ENCODE measurements at regions not wholly inside any gene's neighbourhood (a gene's known extent, or its start where the extent isn't known, plus 50 kb on each side); places are given as distances from the start of the nearest gene placed in this dataset.

DNA sequence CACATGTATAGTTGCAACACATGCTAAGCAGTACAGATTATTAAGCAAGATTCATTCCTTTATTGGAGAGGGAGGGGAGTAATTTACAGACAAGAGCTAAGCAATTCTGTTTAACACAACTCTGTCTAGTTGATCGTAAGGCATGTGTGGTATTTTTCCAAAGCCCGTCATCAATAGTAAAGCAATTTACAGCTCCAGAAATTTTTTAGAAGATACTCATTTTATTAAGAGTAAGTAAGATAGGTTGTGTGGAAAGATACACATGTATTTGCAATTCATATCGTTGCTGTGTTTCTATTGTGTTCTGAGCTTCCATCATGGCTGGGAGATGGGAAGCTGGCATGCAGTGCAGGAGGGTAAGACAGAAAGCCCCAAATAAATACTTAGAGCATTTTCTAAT, 289.2 kb upstream of the TMEM161B start:
- Histone ChIP-seq H3K9me3 (ENCODE audit: low read length) (no peaks in the 10 kb centered on the region), H3K79me2 (ENCODE audit: insufficient read depth, low read depth, low read length) (no peaks in the 10 kb centered on the region), H3K36me3 (ENCODE audit: insufficient read depth, low read length) (no peaks in the 10 kb centered on the region), H3K27ac (ENCODE audit: low read depth, low read length, poor library complexity, severe bottlenecking) (no peak overlapping the region), H3K9me2 (ENCODE audit: insufficient read depth, low read length) (no peaks in the 10 kb centered on the region), H3K4me2 (ENCODE audit: low read length) (no peak overlapping the region), H4K20me1 (ENCODE audit: insufficient read depth, low read length) (no peaks in the 10 kb centered on the region), H3K4me1 (ENCODE audit: insufficient read depth, low read length, poor library complexity, severe bottlenecking) (no peaks in the 10 kb centered on the region), H3K4me3 (ENCODE audit: low read depth, low read length, poor library complexity, severe bottlenecking) (no peak overlapping the region), H2AFZ (ENCODE audit: low read length) (no peak overlapping the region)
- CTCF ChIA-PET (ENCODE audit: unreplicated experiment), result no interaction called here
- DNase-seq (ENCODE audit: low spot score), result no peak
- intact Hi-C loops (cut with micrococcal nuclease; ENCODE audit: unreplicated experiment), result no loop called here
- TF ChIP-seq, protein P1, sequence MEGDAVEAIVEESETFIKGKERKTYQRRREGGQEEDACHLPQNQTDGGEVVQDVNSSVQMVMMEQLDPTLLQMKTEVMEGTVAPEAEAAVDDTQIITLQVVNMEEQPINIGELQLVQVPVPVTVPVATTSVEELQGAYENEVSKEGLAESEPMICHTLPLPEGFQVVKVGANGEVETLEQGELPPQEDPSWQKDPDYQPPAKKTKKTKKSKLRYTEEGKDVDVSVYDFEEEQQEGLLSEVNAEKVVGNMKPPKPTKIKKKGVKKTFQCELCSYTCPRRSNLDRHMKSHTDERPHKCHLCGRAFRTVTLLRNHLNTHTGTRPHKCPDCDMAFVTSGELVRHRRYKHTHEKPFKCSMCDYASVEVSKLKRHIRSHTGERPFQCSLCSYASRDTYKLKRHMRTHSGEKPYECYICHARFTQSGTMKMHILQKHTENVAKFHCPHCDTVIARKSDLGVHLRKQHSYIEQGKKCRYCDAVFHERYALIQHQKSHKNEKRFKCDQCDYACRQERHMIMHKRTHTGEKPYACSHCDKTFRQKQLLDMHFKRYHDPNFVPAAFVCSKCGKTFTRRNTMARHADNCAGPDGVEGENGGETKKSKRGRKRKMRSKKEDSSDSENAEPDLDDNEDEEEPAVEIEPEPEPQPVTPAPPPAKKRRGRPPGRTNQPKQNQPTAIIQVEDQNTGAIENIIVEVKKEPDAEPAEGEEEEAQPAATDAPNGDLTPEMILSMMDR (conservative IDR thresholded peaks at IDR 0.05; ENCODE audit: low read length), result no peak
- TF ChIP-seq EZH2phosphoT487 (IDR thresholded peaks at IDR 0.05; ENCODE audit: borderline replicate concordance, low read depth, low read length), result no peak
- POLR2A ChIA-PET, result interaction anchor here (1.1 kb wide), 1 partner anchor 406 kb away, joined by 4 read pairs; no protein-coding TSS in a partner anchor
- no TSS peak for BruUV-seq (replicated peaks)

DNA sequence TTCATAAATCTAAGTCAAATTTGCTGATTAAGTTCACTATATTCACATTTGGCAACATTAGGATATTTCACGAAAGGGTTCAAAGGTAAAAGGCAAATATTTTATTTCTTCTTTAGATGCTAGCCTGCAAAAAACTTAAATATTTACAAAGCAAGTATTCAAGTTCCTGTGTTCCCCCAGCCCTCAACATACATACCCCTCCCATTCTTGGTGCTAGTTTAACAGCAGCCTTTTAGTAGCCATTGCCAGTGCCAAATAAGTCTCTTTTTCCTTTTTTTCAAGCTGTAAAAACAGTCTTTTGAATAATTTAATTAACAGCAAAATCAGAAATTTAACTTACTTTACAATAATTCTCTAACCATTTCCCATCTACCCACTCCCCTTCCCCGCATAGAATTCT, 288.5 kb upstream of the TMEM161B start:
- Histone ChIP-seq H3K9me3 (ENCODE audit: low read length) (no peaks in the 10 kb centered on the region), H3K9me2 (ENCODE audit: insufficient read depth, low read length) (no peaks in the 10 kb centered on the region), H3K4me3 (ENCODE audit: low read depth, low read length, poor library complexity, severe bottlenecking) (no peak overlapping the region), H3K4me2 (ENCODE audit: low read length) (no peak overlapping the region), H3K36me3 (ENCODE audit: insufficient read depth, low read length) (no peaks in the 10 kb centered on the region), H3K79me2 (ENCODE audit: insufficient read depth, low read depth, low read length) (no peaks in the 10 kb centered on the region), H3K27ac (ENCODE audit: low read depth, low read length, poor library complexity, severe bottlenecking) (no peak overlapping the region), H4K20me1 (ENCODE audit: insufficient read depth, low read length) (no peaks in the 10 kb centered on the region), H2AFZ (ENCODE audit: low read length) (no peak overlapping the region), H3K4me1 (ENCODE audit: insufficient read depth, low read length, poor library complexity, severe bottlenecking) (no peaks in the 10 kb centered on the region)
- BruUV-seq (replicated peaks), result no TSS peak
- no peak for DNase-seq (ENCODE audit: low spot score)
- CTCF ChIA-PET (ENCODE audit: unreplicated experiment), result no interaction called here
- no peak for TF ChIP-seq EZH2phosphoT487 (IDR thresholded peaks at IDR 0.05; ENCODE audit: borderline replicate concordance, low read depth, low read length)
- TF ChIP-seq, protein P1 (conservative IDR thresholded peaks at IDR 0.05; ENCODE audit: low read length), result no peak
- intact Hi-C loops (cut with micrococcal nuclease; ENCODE audit: unreplicated experiment), result no loop called here
- POLR2A ChIA-PET, result interaction anchor here (1.1 kb wide), 1 partner anchor 406 kb away, joined by 4 read pairs; no protein-coding TSS in a partner anchor

DNA sequence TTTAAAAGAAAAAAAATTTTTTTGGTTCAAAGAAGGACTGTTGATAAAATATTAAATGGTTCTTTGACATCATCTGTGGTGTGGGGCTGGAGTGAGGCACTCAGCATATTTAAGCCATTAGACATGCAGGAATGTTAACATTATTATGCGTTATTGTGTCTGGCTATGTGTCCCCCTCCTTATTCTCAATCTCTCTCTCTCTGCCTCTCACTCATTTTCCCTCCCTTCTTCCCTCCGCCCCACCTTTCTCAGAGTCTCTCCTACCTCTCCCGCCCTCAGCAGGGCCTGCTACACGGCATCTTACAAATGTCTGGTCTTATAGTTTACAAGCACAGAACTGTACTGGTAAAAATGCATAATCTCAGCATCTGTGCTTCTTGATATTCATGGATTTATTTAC, 287.8 kb upstream of the TMEM161B start:
- no peak overlapping the region for H3K4me3 ChIP-seq (ENCODE audit: low read depth, low read length, poor library complexity, severe bottlenecking)
- H4K20me1 ChIP-seq (ENCODE audit: insufficient read depth, low read length), result no peaks in the 10 kb centered on the region
- POLR2A ChIA-PET, result no interaction called here
- no peaks in the 10 kb centered on the region for H3K79me2 ChIP-seq (ENCODE audit: insufficient read depth, low read depth, low read length)
- H3K9me3 ChIP-seq (ENCODE audit: low read length), result no peaks in the 10 kb centered on the region
- no peak for DNase-seq (ENCODE audit: low spot score)
- intact Hi-C loops (cut with micrococcal nuclease; ENCODE audit: unreplicated experiment), result no loop called here
- H3K4me2 ChIP-seq (ENCODE audit: low read length), result no peak overlapping the region
- CTCF ChIA-PET (ENCODE audit: unreplicated experiment), result no interaction called here
- BruUV-seq (replicated peaks), result no TSS peak
- no peaks in the 10 kb centered on the region for H3K36me3 ChIP-seq (ENCODE audit: insufficient read depth, low read length)
- no peaks in the 10 kb centered on the region for H3K4me1 ChIP-seq (ENCODE audit: insufficient read depth, low read length, poor library complexity, severe bottlenecking)
- H2AFZ ChIP-seq (ENCODE audit: low read length), result no peak overlapping the region
- no peaks in the 10 kb centered on the region for H3K9me2 ChIP-seq (ENCODE audit: insufficient read depth, low read length)
- TF ChIP-seq, protein P1 (conservative IDR thresholded peaks at IDR 0.05; ENCODE audit: low read length), result no peak
- no peak for TF ChIP-seq EZH2phosphoT487 (IDR thresholded peaks at IDR 0.05; ENCODE audit: borderline replicate concordance, low read depth, low read length)
- no peak overlapping the region for H3K27ac ChIP-seq (ENCODE audit: low read depth, low read length, poor library complexity, severe bottlenecking)
